Retinal pigment epithelial cell (primary cell): ENCODE measurements at regions not wholly inside any gene's neighbourhood (a gene's known extent, or its start where the extent isn't known, plus 50 kb on each side); places are given as distances from the start of the nearest gene placed in this dataset.

ENCODE experiments used
- DNase-seq: peaks from one replicate; pipeline ENCODE4 v3.0.0-alpha.2; 2010; ENCODE audit warnings: low read depth
- H3K4me3 ChIP-seq: 2 replicates; pipeline ENCODE4 v1.5.1; 2011; ENCODE audit warnings: mild to moderate bottlenecking, low read length, control low read depth, moderate library complexity
- CTCF ChIP-seq: conservative IDR thresholded peaks from 2 replicates; pipeline ENCODE4 v1.5.1; 2011; ENCODE audit warnings: low read depth, low read length, control low read depth, inconsistent platforms

GRCh38 chr7:41131956-41132355, 570.9 kb downstream of the INHBA start:
- H3K4me3 ChIP-seq = no peak overlapping the region
- no peak for DNase-seq
- TF ChIP-seq CTCF = no peak

DNA sequence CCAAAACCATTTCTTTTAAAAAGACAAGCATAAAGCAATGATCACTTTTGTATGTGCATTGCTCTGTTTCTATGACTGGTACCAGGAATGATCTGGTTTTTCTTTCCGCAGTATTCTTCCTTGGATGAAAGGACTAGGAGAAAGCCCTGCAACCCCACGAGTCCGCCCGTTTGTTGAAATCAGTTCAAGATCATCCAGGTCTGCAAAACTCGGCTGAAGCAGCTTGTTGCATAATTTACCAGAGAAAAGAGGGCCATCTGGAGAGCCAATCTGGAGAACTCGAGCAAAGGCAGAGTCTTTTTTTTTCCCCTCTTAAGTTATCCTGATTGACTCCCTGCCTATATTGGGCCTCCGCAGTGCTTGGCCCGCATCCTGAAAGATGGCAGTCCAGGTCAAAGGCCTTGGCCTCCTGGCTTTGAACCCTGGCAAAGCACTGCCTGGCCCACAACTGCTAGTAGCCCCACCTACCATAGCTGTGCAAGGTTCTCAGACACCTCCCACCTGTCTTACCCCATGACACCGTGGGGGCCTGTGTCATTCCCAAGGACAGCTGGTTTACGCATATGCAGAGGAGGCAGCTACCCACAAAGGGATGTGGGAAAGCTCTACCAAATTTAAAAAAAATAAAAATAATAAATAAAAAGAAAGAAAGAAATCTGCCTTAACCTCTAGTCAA, 572.2 kb downstream of the INHBA start:
- no peak overlapping the region for H3K4me3 ChIP-seq

GRCh38 chr7:41130086-41130485, 572.8 kb downstream of the INHBA start:
- DNase-seq = no peak
- H3K4me3 ChIP-seq = no peak overlapping the region
- TF ChIP-seq CTCF = no peak

More for the DNA sequence above, 572.2 kb downstream of the INHBA start:
- no peak for TF ChIP-seq CTCF
- DNase-seq = no peak

GRCh38 chr7:41125343-41125742, 577.5 kb downstream of the INHBA start:
- no peak overlapping the region for H3K4me3 ChIP-seq
- TF ChIP-seq CTCF = no peak

GRCh38 chr7:41122256-41122987, 580.5 kb downstream of the INHBA start:
- DNase-seq = no peak
- H3K4me3 ChIP-seq = no peak overlapping the region
- TF ChIP-seq CTCF = no peak

More at GRCh38 chr7:41125343-41125742, 577.5 kb downstream of the INHBA start:
- no peak for DNase-seq

DNA sequence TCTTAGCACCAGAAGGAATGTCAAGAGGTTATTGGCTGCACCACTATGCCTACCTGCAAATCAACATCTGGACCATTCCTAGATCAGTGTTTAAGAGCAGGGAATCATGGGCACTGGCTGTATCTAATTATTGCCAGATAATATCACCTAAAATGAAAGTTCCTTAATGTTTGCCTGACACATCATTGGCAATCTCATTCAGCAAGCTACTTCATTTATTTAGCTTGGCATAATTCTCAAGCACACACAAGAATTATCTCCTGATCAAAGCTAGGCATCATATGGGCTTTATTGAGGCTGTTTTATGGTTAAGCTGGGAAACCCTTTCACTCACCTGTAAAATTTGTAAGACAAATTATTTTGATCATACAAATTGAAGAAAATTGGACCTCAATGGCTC, 581.7 kb downstream of the INHBA start:
- no peak for DNase-seq
- no peak overlapping the region for H3K4me3 ChIP-seq
- TF ChIP-seq CTCF = no peak

DNA sequence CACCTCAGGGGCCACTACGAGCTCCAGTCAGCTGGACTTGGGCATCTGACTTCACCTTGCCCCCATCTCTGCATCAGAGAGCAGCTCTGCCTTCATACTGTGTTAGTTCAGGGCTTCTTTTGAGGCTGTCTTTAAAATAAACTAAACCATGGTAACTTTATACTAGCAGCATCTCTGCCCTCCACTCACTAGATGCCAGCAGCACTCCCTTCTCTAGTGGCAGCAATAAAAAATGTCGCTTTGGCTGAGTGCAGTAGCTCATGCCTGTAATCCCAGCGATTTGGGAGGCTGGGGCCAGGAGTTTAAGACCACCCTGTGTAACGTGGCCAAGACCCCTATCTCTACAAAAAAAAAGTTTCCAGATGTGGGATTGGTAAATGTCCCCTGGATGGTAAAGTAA, 584.4 kb downstream of the INHBA start:
- no peak for DNase-seq
- H3K4me3 ChIP-seq = no peak overlapping the region
- no peak for TF ChIP-seq CTCF
